GM10248 (cell line): ENCODE measurements at regions not wholly inside any gene's neighbourhood (a gene's known extent, or its start where the extent isn't known, plus 50 kb on each side); places are given as distances from the start of the nearest gene placed in this dataset.
"Not testable (repeated sequence)": the region's sequence is repeated elsewhere in the genome, so short reads cannot be mapped to it uniquely, and the experiment has no call there.

Experiments
- CTCF ChIA-PET: fragments of 300-600 bp; sonication (Branson Sonifier 250); formaldehyde crosslinking; extraction: SDS; loops from one replicate; lab custom pipeline; 2021; ENCODE audit warnings: antibody characterized with exemption; lab: Yijun Ruan, JAX
- POLR2A ChIA-PET: fragments of 350-650 bp; sonication (Branson Sonifier 250); formaldehyde crosslinking; extraction: SDS; loops from one replicate; lab custom pipeline; 2020; ENCODE audit warnings: antibody characterized with exemption; lab: Yijun Ruan, JAX
- DNase-seq: peaks from one replicate; pipeline ENCODE4 v3.0.0; 2012; ENCODE audit errors: extremely low spot score
- CTCF ChIP-seq: IDR thresholded peaks from 2 replicates; pipeline ENCODE4 v1.5.1; 2012; ENCODE audit warnings: mild to moderate bottlenecking, low read depth; ENCODE audit errors: extremely low read depth, missing control alignments, control extremely low read depth

- no peak for DNase-seq
- TF ChIP-seq CTCF: no peak
- CTCF ChIA-PET: interaction anchor here (1.3 kb wide), 1 partner anchor 89 kb away, joined by 3 read pairs; no protein-coding TSS in a partner anchor
- POLR2A ChIA-PET: no interaction called here
These were observed 226.3 kb upstream of the RGS17 start for GRCh38 chr6:153357391-153357790.

GRCh38 chr6:153340568-153340967 is 209.5 kb upstream of the RGS17 start:
- TF ChIP-seq CTCF: no peak
- ChIA-PET POLR2A (no interaction called here), CTCF (no interaction called here)
- DNase-seq: no peak

GRCh38 chr6:153334121-153334520 is 203.0 kb upstream of the RGS17 start:
- ChIA-PET POLR2A (no interaction called here), CTCF (interaction anchor here (1.5 kb wide), 1 partner anchor 8 kb away, joined by 3 read pairs; no protein-coding TSS in a partner anchor)
- TF ChIP-seq CTCF: no peak
- DNase-seq: no peak

GRCh38 chr6:153331221-153331620 is 200.1 kb upstream of the RGS17 start:
- DNase-seq, POLR2A ChIA-PET, CTCF ChIA-PET: not testable (repeated sequence)

GRCh38 chr6:153328194-153328593 is 197.1 kb upstream of the RGS17 start:
- no peak for DNase-seq

GRCh38 chr6:153325661-153326060 is 194.6 kb upstream of the RGS17 start:
- CTCF ChIA-PET: interaction anchor here (1.1 kb wide), 1 partner anchor 25 kb away, joined by 3 read pairs; no protein-coding TSS in a partner anchor
- no peak for DNase-seq
- TF ChIP-seq CTCF: no peak
- POLR2A ChIA-PET: no interaction called here

More at GRCh38 chr6:153328194-153328593, 197.1 kb upstream of the RGS17 start:
- ChIA-PET CTCF (no interaction called here), POLR2A (no interaction called here)
- TF ChIP-seq CTCF: no peak

- TF ChIP-seq CTCF: peak; percentile 63
- ChIA-PET POLR2A (no interaction called here), CTCF (interaction anchor here (1.6 to 3.6 kb wide), 2 partner anchors 12 to 358 kb away, joined by 3 to 18 read pairs; no protein-coding TSS in a partner anchor)
- DNase-seq: peak; percentile 14
These were observed 181.6 kb upstream of the RGS17 start for GRCh38 chr6:153312634-153313033.
